ENCODE measurements at regions not wholly inside any gene's neighbourhood (a gene's known extent, or its start where the extent isn't known, plus 50 kb on each side); places are given as distances from the start of the nearest gene placed in this dataset.
"Not testable (repeated sequence)": the region's sequence is repeated elsewhere in the genome, so short reads cannot be mapped to it uniquely, and the experiment has no call there.

GRCh38 chr12:77222336-77222735 lies 157.0 kb upstream of the E2F7 start:
- no peak for TF ChIP-seq CTCF (IDR thresholded peaks at IDR 0.05)
- POLR2A ChIA-PET: no interaction called here
- Mint-ChIP-seq H3K27me3 (no peaks in the 10 kb centered on the region), H3K9me3 (no peaks in the 10 kb centered on the region), H3K27ac (no peak overlapping the region), H3K4me1 (ENCODE audit: low read depth) (no peaks in the 10 kb centered on the region), H3K4me3 (no peak overlapping the region), H3K36me3 (ENCODE audit: low read depth) (no peaks in the 10 kb centered on the region)
- H3K4me1 ChIP-seq (ENCODE audit: insufficient read depth, low read length): no peaks in the 10 kb centered on the region
- intact Hi-C loops (cut with DNase I, micrococcal nuclease): no loop called here
- no peak for ATAC-seq (ENCODE audit: poor library complexity)
- H3K36me3 ChIP-seq (ENCODE audit: insufficient read depth, low read length): no peaks in the 10 kb centered on the region
- no peak overlapping the region for H3K4me3 ChIP-seq (ENCODE audit: low read length)
- DNase-seq: no peak
- H3K27ac ChIP-seq (ENCODE audit: low read depth in 1 of 2, low read length in 2 of 2): no peak overlapping the region
- CTCF ChIA-PET: no interaction called here
- H3K27me3 ChIP-seq (ENCODE audit: control insufficient read depth in 1 of 2, insufficient read depth in 2 of 2, low read length in 2 of 2): no peaks in the 10 kb centered on the region
- no peaks in the 10 kb centered on the region for H3K9me3 ChIP-seq (ENCODE audit: control insufficient read depth in 1 of 2, insufficient read depth in 1 of 2, low read length in 2 of 2)

GRCh38 chr12:77220586-77220985 lies 155.2 kb upstream of the E2F7 start:
- H3K4me1 Mint-ChIP-seq (ENCODE audit: low read depth): no peaks in the 10 kb centered on the region
- no peak for TF ChIP-seq CTCF (IDR thresholded peaks at IDR 0.05)
- H3K4me3 ChIP-seq (ENCODE audit: low read length): no peak overlapping the region
- H3K36me3 Mint-ChIP-seq (ENCODE audit: low read depth): no peaks in the 10 kb centered on the region
- no peaks in the 10 kb centered on the region for H3K27me3 Mint-ChIP-seq
- no peaks in the 10 kb centered on the region for H3K27me3 ChIP-seq (ENCODE audit: control insufficient read depth in 1 of 2, insufficient read depth in 2 of 2, low read length in 2 of 2)
- POLR2A ChIA-PET: no interaction called here
- DNase-seq (no peak), ATAC-seq (ENCODE audit: poor library complexity) (no peak)
- peaks cover 2% of the 10 kb centered on the region for H3K9me3 Mint-ChIP-seq
- peaks cover 0 to 7% of the 10 kb centered on the region in 2 experiments for H3K9me3 ChIP-seq (ENCODE audit: control insufficient read depth in 1 of 2, insufficient read depth in 1 of 2, low read length in 2 of 2)
- intact Hi-C loops (cut with DNase I, micrococcal nuclease): no loop called here
- H3K36me3 ChIP-seq (ENCODE audit: insufficient read depth, low read length): no peaks in the 10 kb centered on the region
- H3K4me1 ChIP-seq (ENCODE audit: insufficient read depth, low read length): no peaks in the 10 kb centered on the region
- H3K27ac Mint-ChIP-seq: no peak overlapping the region
- CTCF ChIA-PET: no interaction called here
- H3K4me3 Mint-ChIP-seq: no peak overlapping the region
- no peak overlapping the region for H3K27ac ChIP-seq (ENCODE audit: low read depth in 1 of 2, low read length in 2 of 2)

- DNase-seq: no peak
- ChIA-PET CTCF (no interaction called here), POLR2A (no interaction called here)
- Mint-ChIP-seq H3K27ac (no peak overlapping the region), H3K9me3 (peaks cover 3% of the 10 kb centered on the region), H3K4me3 (no peak overlapping the region), H3K4me1 (ENCODE audit: low read depth) (no peaks in the 10 kb centered on the region), H3K36me3 (ENCODE audit: low read depth) (no peaks in the 10 kb centered on the region), H3K27me3 (no peaks in the 10 kb centered on the region)
- Histone ChIP-seq H3K4me1 (ENCODE audit: insufficient read depth, low read length) (no peaks in the 10 kb centered on the region), H3K27me3 (ENCODE audit: control insufficient read depth in 1 of 2, insufficient read depth in 2 of 2, low read length in 2 of 2) (no peaks in the 10 kb centered on the region), H3K27ac (ENCODE audit: low read depth in 1 of 2, low read length in 2 of 2) (no peak overlapping the region), H3K4me3 (ENCODE audit: low read length) (no peak overlapping the region), H3K9me3 (ENCODE audit: control insufficient read depth in 1 of 2, insufficient read depth in 1 of 2, low read length in 2 of 2) (peaks cover 0 to 7% of the 10 kb centered on the region in 2 experiments), H3K36me3 (ENCODE audit: insufficient read depth, low read length) (no peaks in the 10 kb centered on the region)
- ATAC-seq (ENCODE audit: poor library complexity): no peak
- intact Hi-C loops (cut with DNase I, micrococcal nuclease): no loop called here
- TF ChIP-seq CTCF (IDR thresholded peaks at IDR 0.05): no peak
Observed at GRCh38 chr12:77218278-77218677, 152.9 kb upstream of the E2F7 start.

GRCh38 chr12:77216136-77216535 lies 150.8 kb upstream of the E2F7 start:
- CTCF ChIA-PET; H3K9me3 ChIP-seq (ENCODE audit: control insufficient read depth in 1 of 2, insufficient read depth in 1 of 2, low read length in 2 of 2); H3K36me3 Mint-ChIP-seq (ENCODE audit: low read depth); H3K27ac ChIP-seq (ENCODE audit: low read depth in 1 of 2, low read length in 2 of 2); H3K4me3 Mint-ChIP-seq; ATAC-seq (ENCODE audit: poor library complexity); DNase-seq; H3K4me3 ChIP-seq (ENCODE audit: low read length); H3K4me1 Mint-ChIP-seq (ENCODE audit: low read depth); intact Hi-C loops (cut with DNase I, micrococcal nuclease); H3K9me3 Mint-ChIP-seq; H3K36me3 ChIP-seq (ENCODE audit: insufficient read depth, low read length); H3K27me3 Mint-ChIP-seq; POLR2A ChIA-PET; H3K27ac Mint-ChIP-seq; H3K27me3 ChIP-seq (ENCODE audit: control insufficient read depth in 1 of 2, insufficient read depth in 2 of 2, low read length in 2 of 2); H3K4me1 ChIP-seq (ENCODE audit: insufficient read depth, low read length): not testable (repeated sequence)

Measured in CD4-positive, alpha-beta T cell (primary cell).